Cardiac muscle cell (in vitro differentiated cells and primary cell): ENCODE measurements at regions not wholly inside any gene's neighbourhood (a gene's known extent, or its start where the extent isn't known, plus 50 kb on each side); places are given as distances from the start of the nearest gene placed in this dataset.

ENCODE experiments used
- DNase-seq, 2 donors: peaks; one replicate each; pipeline versions ENCODE4 v3.0.0 to v3.0.0-alpha.2; 2010 to 2017; ENCODE audit warnings: low read depth in 1 of 2, low spot score in 1 of 2
- H3K27ac ChIP-seq: fragments of 200-600 bp; sonication (generic); 2 replicates; pipeline ENCODE4 v1.5.1; 2016
- H3K27me3 ChIP-seq: fragments of 200-600 bp; sonication (generic); 2 replicates; pipeline ENCODE4 v1.6.0; 2016; ENCODE audit warnings: control low read depth
- H3K36me3 ChIP-seq: fragments of 200-600 bp; sonication (generic); 2 replicates; pipeline ENCODE4 v1.5.1; 2016; ENCODE audit warnings: control low read depth
- H3K4me1 ChIP-seq: fragments of 200-600 bp; sonication (generic); 2 replicates; pipeline ENCODE4 v1.8.1; 2017; ENCODE audit warnings: low read depth, mild to moderate bottlenecking, mixed run types
- H3K4me3 ChIP-seq: fragments of 200-600 bp; sonication (generic); 2 replicates; pipeline ENCODE4 v1.5.1; 2016; ENCODE audit warnings: mild to moderate bottlenecking
- H3K9me3 ChIP-seq: fragments of 200-600 bp; sonication (generic); 2 replicates; pipeline ENCODE4 v1.5.1; 2017; ENCODE audit warnings: low read depth, mild to moderate bottlenecking, control low read depth
- TF ChIP-seq, protein P1 (sequence below): IDR thresholded peaks from 2 replicates; pipeline ENCODE4 v1.5.1; 2012; ENCODE audit warnings: low read depth, mild to moderate bottlenecking, low read length

DNA sequence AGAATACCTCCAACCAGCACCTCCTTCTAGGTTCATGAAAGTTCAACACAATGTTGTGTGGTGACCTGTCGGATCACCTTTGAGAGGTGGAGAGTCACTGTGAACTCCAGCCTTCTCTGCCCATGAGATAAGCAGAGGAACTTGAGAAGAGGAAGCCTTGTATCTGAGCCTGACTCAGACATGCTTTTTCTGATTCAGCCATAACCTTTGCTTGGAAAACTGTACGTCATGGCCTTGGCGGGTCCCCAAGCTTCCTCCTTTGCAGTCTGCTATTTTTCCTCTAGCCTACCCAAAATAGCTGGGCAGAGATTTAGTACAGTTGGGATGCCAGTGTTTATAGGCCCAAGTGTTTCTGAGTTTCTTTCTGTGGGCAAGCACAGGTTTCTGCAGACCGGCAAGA is 274.7 kb downstream of the CETN3 start:
- H3K27ac ChIP-seq: peak overlapping the region; percentile 31

GRCh38 chr5:90134381-90134780 is 275.2 kb downstream of the CETN3 start:
- H3K27ac ChIP-seq: no peak overlapping the region
- TF ChIP-seq, protein P1, sequence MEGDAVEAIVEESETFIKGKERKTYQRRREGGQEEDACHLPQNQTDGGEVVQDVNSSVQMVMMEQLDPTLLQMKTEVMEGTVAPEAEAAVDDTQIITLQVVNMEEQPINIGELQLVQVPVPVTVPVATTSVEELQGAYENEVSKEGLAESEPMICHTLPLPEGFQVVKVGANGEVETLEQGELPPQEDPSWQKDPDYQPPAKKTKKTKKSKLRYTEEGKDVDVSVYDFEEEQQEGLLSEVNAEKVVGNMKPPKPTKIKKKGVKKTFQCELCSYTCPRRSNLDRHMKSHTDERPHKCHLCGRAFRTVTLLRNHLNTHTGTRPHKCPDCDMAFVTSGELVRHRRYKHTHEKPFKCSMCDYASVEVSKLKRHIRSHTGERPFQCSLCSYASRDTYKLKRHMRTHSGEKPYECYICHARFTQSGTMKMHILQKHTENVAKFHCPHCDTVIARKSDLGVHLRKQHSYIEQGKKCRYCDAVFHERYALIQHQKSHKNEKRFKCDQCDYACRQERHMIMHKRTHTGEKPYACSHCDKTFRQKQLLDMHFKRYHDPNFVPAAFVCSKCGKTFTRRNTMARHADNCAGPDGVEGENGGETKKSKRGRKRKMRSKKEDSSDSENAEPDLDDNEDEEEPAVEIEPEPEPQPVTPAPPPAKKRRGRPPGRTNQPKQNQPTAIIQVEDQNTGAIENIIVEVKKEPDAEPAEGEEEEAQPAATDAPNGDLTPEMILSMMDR: no peak
- no peaks in the 10 kb centered on the region for H3K36me3 ChIP-seq
- DNase-seq: no peak
- H3K9me3 ChIP-seq: no peaks in the 10 kb centered on the region
- no peak overlapping the region for H3K4me3 ChIP-seq
- peaks cover 25% of the 10 kb centered on the region for H3K4me1 ChIP-seq
- no peaks in the 10 kb centered on the region for H3K27me3 ChIP-seq

More for the DNA sequence above, 274.7 kb downstream of the CETN3 start:
- H3K36me3 ChIP-seq: no peaks in the 10 kb centered on the region
- H3K4me1 ChIP-seq: peaks cover 25% of the 10 kb centered on the region
- peak in 1 of 2 donors; percentile 89 for DNase-seq
- no peaks in the 10 kb centered on the region for H3K27me3 ChIP-seq
- H3K4me3 ChIP-seq: no peak overlapping the region
- no peaks in the 10 kb centered on the region for H3K9me3 ChIP-seq
- TF ChIP-seq, protein P1: no peak

- no peaks in the 10 kb centered on the region for H3K36me3 ChIP-seq
- TF ChIP-seq, protein P1: no peak
- H3K9me3 ChIP-seq: no peaks in the 10 kb centered on the region
- H3K27me3 ChIP-seq: no peaks in the 10 kb centered on the region
- H3K4me3 ChIP-seq: no peak overlapping the region
- peaks cover 25% of the 10 kb centered on the region for H3K4me1 ChIP-seq
- H3K27ac ChIP-seq: no peak overlapping the region
- no peak for DNase-seq
These were observed 275.6 kb downstream of the CETN3 start for GRCh38 chr5:90133941-90134340.

- no peak for DNase-seq
- H3K4me1 ChIP-seq: peaks cover 25% of the 10 kb centered on the region
- no peaks in the 10 kb centered on the region for H3K9me3 ChIP-seq
- H3K4me3 ChIP-seq: no peak overlapping the region
- H3K27me3 ChIP-seq: no peaks in the 10 kb centered on the region
- H3K36me3 ChIP-seq: no peaks in the 10 kb centered on the region
- TF ChIP-seq, protein P1: no peak
- peak overlapping the region; percentile 50 for H3K27ac ChIP-seq
These were observed 278.0 kb downstream of the CETN3 start for GRCh38 chr5:90131383-90132133.

GRCh38 chr5:90128551-90128950 is 281.0 kb downstream of the CETN3 start:
- Histone ChIP-seq H3K4me1 (peaks cover 17% of the 10 kb centered on the region), H3K27ac (no peak overlapping the region), H3K36me3 (no peaks in the 10 kb centered on the region), H3K4me3 (no peak overlapping the region), H3K9me3 (no peaks in the 10 kb centered on the region), H3K27me3 (no peaks in the 10 kb centered on the region)
- DNase-seq: no peak
- TF ChIP-seq, protein P1: no peak
